Loucy (cell line): ENCODE measurements at regions not wholly inside any gene's neighbourhood (a gene's known extent, or its start where the extent isn't known, plus 50 kb on each side); places are given as distances from the start of the nearest gene placed in this dataset.
A peak's percentile ranks its signal among the peaks of the same experiment; 100 is the strongest.

Source experiments
- H2AFZ ChIP-seq: fragments of 200-600 bp; sonication (generic); 2 replicates; pipeline ENCODE4 v1.6.0; 2016; ENCODE audit warnings: antibody characterized with exemption, mild to moderate bottlenecking, low read length, moderate library complexity
- H3F3A ChIP-seq: fragments of 200-600 bp; 2 replicates; pipeline ENCODE4 v1.6.0; 2016; ENCODE audit warnings: antibody characterized with exemption, low read depth, mild to moderate bottlenecking
- H3K27me3 ChIP-seq: fragments of 200-600 bp; sonication (generic); 2 replicates; pipeline ENCODE4 v1.6.1; 2014; ENCODE audit warnings: low read length, mild to moderate bottlenecking; ENCODE audit not compliant: insufficient read depth, poor library complexity, severe bottlenecking
- H3K36me3 ChIP-seq: fragments of 200-600 bp; sonication (generic); 2 replicates; pipeline ENCODE4 v1.6.1; 2016; ENCODE audit warnings: low read length; ENCODE audit not compliant: insufficient read depth
- H3K4me1 ChIP-seq: fragments of 200-600 bp; sonication (generic); 2 replicates; pipeline ENCODE4 v1.5.1; 2014; ENCODE audit warnings: low read length, mild to moderate bottlenecking; ENCODE audit not compliant: insufficient read depth, poor library complexity, severe bottlenecking
- H3K4me2 ChIP-seq: fragments of 200-600 bp; sonication (generic); 2 replicates; pipeline ENCODE4 v1.6.0; 2014; ENCODE audit warnings: antibody characterized with exemption, low read length, low read depth, mild to moderate bottlenecking; ENCODE audit not compliant: poor library complexity, severe bottlenecking
- H3K4me3 ChIP-seq: fragments of 200-600 bp; sonication (generic); 2 replicates; pipeline ENCODE4 v1.5.1; 2014; ENCODE audit warnings: low read length, mild to moderate bottlenecking, mixed read lengths; ENCODE audit not compliant: poor library complexity, severe bottlenecking
- H3K79me2 ChIP-seq: fragments of 200-600 bp; sonication (generic); 2 replicates; pipeline ENCODE4 v1.6.1; 2014; ENCODE audit warnings: low read length; ENCODE audit not compliant: insufficient read depth
- H3K9ac ChIP-seq: fragments of 200-600 bp; sonication (generic); 2 replicates; pipeline ENCODE4 v1.6.0; 2014; ENCODE audit warnings: mild to moderate bottlenecking, low read depth, low read length, moderate library complexity; ENCODE audit not compliant: poor library complexity, severe bottlenecking
- H3K9me2 ChIP-seq: fragments of 200-600 bp; sonication (generic); replicated peaks from 2 replicates; pipeline ENCODE4 v1.6.1; 2016; ENCODE audit warnings: low read depth, low read length, mixed read lengths
- H3K9me3 ChIP-seq: fragments of 200-600 bp; sonication (generic); 2 replicates; pipeline ENCODE4 v1.6.1; 2014; ENCODE audit warnings: mild to moderate bottlenecking, antibody characterized with exemption, low read length, low read depth; ENCODE audit not compliant: insufficient read depth
- H4K20me1 ChIP-seq: fragments of 200-600 bp; sonication (generic); 2 replicates; pipeline ENCODE4 v1.6.0; 2014; ENCODE audit warnings: antibody characterized with exemption, low read length, mild to moderate bottlenecking; ENCODE audit not compliant: insufficient read depth, poor library complexity, severe bottlenecking
- EZH2phosphoT487 ChIP-seq: fragments of 200-600 bp; IDR thresholded peaks from 2 replicates; pipeline ENCODE4 v1.6.1; 2018; ENCODE audit warnings: antibody characterized with exemption, mild to moderate bottlenecking, moderate library complexity, borderline replicate concordance
- TF ChIP-seq, protein P1 (sequence below): fragments of 200-600 bp; sonication (generic); conservative IDR thresholded peaks from 2 replicates; pipeline ENCODE4 v1.5.1; 2014; ENCODE audit warnings: mild to moderate bottlenecking, antibody characterized with exemption, low read length

DNA sequence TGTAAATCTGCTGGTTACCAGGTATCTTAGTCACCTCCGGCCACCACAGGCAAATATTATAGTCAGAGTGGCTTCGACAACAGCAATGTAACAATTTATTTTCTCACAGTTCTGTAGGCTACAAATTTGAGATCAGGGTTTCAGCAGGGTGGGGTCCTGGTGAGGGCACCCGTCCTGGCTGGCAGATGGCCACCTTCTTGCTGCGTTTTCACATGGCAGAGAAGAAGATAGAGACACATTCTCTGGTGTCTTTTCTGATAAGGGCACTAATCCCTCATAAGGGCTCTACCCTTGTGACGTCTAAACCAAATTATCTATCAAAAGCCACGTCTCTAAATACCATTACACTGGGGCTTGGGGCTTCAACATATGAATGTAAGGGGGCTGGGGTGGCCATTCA lies 843.2 kb upstream of the FANCL start:
- Histone ChIP-seq H4K20me1 (no peaks in the 10 kb centered on the region), H3K9ac (no peak overlapping the region), H3K36me3 (no peaks in the 10 kb centered on the region), H3K4me1 (no peaks in the 10 kb centered on the region), H3K4me3 (no peak overlapping the region), H3K9me2 (no peaks in the 10 kb centered on the region), H3K27me3 (no peaks in the 10 kb centered on the region), H3K9me3 (no peaks in the 10 kb centered on the region), H3K79me2 (no peaks in the 10 kb centered on the region), H3F3A (no peaks in the 10 kb centered on the region), H3K4me2 (no peak overlapping the region), H2AFZ (no peak overlapping the region)
- TF ChIP-seq, protein P1, sequence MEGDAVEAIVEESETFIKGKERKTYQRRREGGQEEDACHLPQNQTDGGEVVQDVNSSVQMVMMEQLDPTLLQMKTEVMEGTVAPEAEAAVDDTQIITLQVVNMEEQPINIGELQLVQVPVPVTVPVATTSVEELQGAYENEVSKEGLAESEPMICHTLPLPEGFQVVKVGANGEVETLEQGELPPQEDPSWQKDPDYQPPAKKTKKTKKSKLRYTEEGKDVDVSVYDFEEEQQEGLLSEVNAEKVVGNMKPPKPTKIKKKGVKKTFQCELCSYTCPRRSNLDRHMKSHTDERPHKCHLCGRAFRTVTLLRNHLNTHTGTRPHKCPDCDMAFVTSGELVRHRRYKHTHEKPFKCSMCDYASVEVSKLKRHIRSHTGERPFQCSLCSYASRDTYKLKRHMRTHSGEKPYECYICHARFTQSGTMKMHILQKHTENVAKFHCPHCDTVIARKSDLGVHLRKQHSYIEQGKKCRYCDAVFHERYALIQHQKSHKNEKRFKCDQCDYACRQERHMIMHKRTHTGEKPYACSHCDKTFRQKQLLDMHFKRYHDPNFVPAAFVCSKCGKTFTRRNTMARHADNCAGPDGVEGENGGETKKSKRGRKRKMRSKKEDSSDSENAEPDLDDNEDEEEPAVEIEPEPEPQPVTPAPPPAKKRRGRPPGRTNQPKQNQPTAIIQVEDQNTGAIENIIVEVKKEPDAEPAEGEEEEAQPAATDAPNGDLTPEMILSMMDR: no peak
- no peak for TF ChIP-seq EZH2phosphoT487

DNA sequence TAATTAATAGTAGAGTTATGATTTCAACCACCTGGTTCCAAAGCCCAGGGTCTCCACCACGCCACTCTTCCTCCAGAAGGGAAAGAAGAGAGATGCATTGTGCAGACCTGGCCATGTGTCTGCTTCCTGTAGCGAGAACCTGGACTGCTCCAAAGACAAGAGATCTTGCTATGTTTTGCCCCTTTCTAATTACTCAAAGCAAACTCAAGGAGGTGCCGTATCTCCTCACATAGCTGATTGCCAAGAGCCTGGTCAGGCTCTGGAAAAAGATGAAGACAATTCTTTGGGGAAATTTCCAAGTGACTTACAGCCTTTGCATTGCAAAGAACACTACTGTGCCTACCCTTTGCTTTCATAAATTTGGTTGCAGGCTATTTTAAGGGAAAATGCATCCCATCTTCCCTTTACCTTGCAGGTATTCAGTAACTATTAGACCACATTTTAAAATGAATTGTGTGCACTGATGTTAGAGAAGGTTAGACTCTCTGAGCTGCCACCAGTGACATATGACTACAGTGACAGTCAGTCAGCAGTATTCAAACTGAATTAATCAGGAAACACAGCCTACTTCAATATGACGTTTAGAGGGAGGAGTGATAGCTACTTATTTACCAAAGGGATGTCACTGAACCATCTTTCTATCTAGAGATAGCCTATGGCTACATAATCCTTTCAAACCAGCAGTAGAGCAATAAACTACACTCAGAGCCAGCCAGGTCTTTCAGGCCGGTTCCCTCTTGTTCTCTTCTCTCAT lies 842.1 kb upstream of the FANCL start:
- H2AFZ ChIP-seq: no peak overlapping the region
- H3K9me3 ChIP-seq: no peaks in the 10 kb centered on the region
- H3K9ac ChIP-seq: no peak overlapping the region
- H3K4me2 ChIP-seq: no peak overlapping the region
- H3K4me3 ChIP-seq: no peak overlapping the region
- H3K79me2 ChIP-seq: no peaks in the 10 kb centered on the region
- H4K20me1 ChIP-seq: no peaks in the 10 kb centered on the region
- TF ChIP-seq EZH2phosphoT487: no peak
- TF ChIP-seq, protein P1: 0 out of 2 replicates have a peak, but pooled peaks have one; percentile 15
- H3F3A ChIP-seq: no peaks in the 10 kb centered on the region
- H3K27me3 ChIP-seq: no peaks in the 10 kb centered on the region
- no peaks in the 10 kb centered on the region for H3K9me2 ChIP-seq
- H3K36me3 ChIP-seq: no peaks in the 10 kb centered on the region
- no peaks in the 10 kb centered on the region for H3K4me1 ChIP-seq

DNA sequence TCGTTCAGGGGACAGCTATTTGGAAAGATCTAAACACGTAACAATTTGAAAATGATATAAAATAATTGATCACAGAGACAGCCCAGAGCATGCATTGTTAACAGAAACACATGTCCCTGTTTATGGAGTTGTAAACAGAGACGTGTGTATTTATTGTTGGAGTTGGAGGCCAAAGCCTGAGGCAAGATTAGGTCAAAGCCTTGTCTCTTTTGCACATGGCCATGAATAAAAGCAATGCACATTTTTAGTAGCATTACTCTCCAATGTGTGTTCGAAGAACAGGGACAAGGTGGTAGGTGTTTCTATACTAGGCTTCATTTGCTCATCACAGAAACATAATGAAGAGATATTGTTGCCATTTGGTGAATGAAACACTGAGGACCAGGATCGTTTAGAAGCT lies 841.5 kb upstream of the FANCL start:
- H2AFZ ChIP-seq: no peak overlapping the region
- H3K4me2 ChIP-seq: no peak overlapping the region
- TF ChIP-seq, protein P1: no peak
- no peaks in the 10 kb centered on the region for H3K9me3 ChIP-seq
- H3K4me3 ChIP-seq: no peak overlapping the region
- H3K79me2 ChIP-seq: no peaks in the 10 kb centered on the region
- no peak overlapping the region for H3K9ac ChIP-seq
- H3K27me3 ChIP-seq: no peaks in the 10 kb centered on the region
- H3F3A ChIP-seq: no peaks in the 10 kb centered on the region
- H3K4me1 ChIP-seq: no peaks in the 10 kb centered on the region
- H4K20me1 ChIP-seq: no peaks in the 10 kb centered on the region
- no peaks in the 10 kb centered on the region for H3K36me3 ChIP-seq
- H3K9me2 ChIP-seq: no peaks in the 10 kb centered on the region
